Ovary (tissue), 3 donors: ENCODE measurements at regions not wholly inside any gene's neighbourhood (a gene's known extent, or its start where the extent isn't known, plus 50 kb on each side); places are given as distances from the start of the nearest gene placed in this dataset.

Experiments used
- CTCF ChIP-seq, 3 donors: fragments of 450-650 bp in 2 of 3; fragments of 200-600 bp in 1 of 3; IDR thresholded peaks; one replicate each; pipeline versions ENCODE4 v1.5.1 to v1.8.0; 2016 to 2022; ENCODE audit warnings: antibody characterized with exemption in 3 of 3, mild to moderate bottlenecking in 1 of 3
- POLR2A ChIP-seq: fragments of 450-650 bp; IDR thresholded peaks from one replicate; pipeline ENCODE4 v1.6.1; 2017; ENCODE audit warnings: antibody characterized with exemption, mild to moderate bottlenecking, moderate library complexity
- donor health status: DM: no; HTN: no; CAD: no.

- TF ChIP-seq CTCF (IDR thresholded peaks at IDR 0.05) (no peak), POLR2A (no peak)
Observed at GRCh38 chr12:46437469-46437868, 64.9 kb upstream of the SLC38A2 start.
